Mesenchymal stem cell (in vitro differentiated cells and primary cell): ENCODE measurements at regions not wholly inside any gene's neighbourhood (a gene's known extent, or its start where the extent isn't known, plus 50 kb on each side); places are given as distances from the start of the nearest gene placed in this dataset.

Experiments used
- DNase-seq: peaks from one replicate; pipeline ENCODE4 v3.0.0-alpha.2; 2013
- H2AFZ ChIP-seq: one replicate; pipeline ENCODE4 v1.6.1; 2013; ENCODE audit warnings: low read depth, mild to moderate bottlenecking, control low read depth, inconsistent platforms, low read length, moderate library complexity
- H2AK5ac ChIP-seq: 2 replicates; pipeline ENCODE4 v1.6.1; 2013; ENCODE audit warnings: low read length, moderate library complexity, mild to moderate bottlenecking, inconsistent platforms; ENCODE audit not compliant: severe bottlenecking
- H2BK120ac ChIP-seq: one replicate; pipeline ENCODE4 v1.6.1; 2013; ENCODE audit warnings: low read depth, mild to moderate bottlenecking, inconsistent platforms, low read length, moderate library complexity
- H2BK12ac ChIP-seq, 2 experiments: one replicate each; pipeline ENCODE4 v1.6.1; 2013; ENCODE audit warnings: inconsistent platforms in 2 of 2, low read length in 2 of 2, mild to moderate bottlenecking in 2 of 2, moderate library complexity in 2 of 2, control low read depth in 1 of 2
- H2BK15ac ChIP-seq: one replicate; pipeline ENCODE4 v1.6.1; 2013; ENCODE audit warnings: mild to moderate bottlenecking, low read depth, inconsistent platforms; ENCODE audit not compliant: poor library complexity, severe bottlenecking
- H2BK5ac ChIP-seq: 2 replicates; pipeline ENCODE4 v1.6.1; 2013; ENCODE audit warnings: low read depth, mild to moderate bottlenecking, low read length, control low read depth, inconsistent platforms; ENCODE audit not compliant: poor library complexity, severe bottlenecking
- H3K14ac ChIP-seq, 2 experiments: one replicate each; pipeline ENCODE4 v1.6.1; 2013; ENCODE audit warnings: inconsistent platforms in 2 of 2, low read length in 2 of 2, control low read depth in 1 of 2, mild to moderate bottlenecking in 1 of 2, moderate library complexity in 1 of 2
- H3K18ac ChIP-seq, 2 experiments: one replicate each; pipeline ENCODE4 v1.6.1; 2013; ENCODE audit warnings: inconsistent platforms in 2 of 2, low read length in 2 of 2, control low read depth in 1 of 2, low read depth in 1 of 2, mild to moderate bottlenecking in 1 of 2
- H3K23ac ChIP-seq, 2 experiments: one replicate each; pipeline ENCODE4 v1.6.1; 2013; ENCODE audit warnings: inconsistent platforms in 2 of 2, low read length in 2 of 2, mild to moderate bottlenecking in 2 of 2, moderate library complexity in 2 of 2, control low read depth in 1 of 2
- H3K27ac ChIP-seq: 2 replicates; pipeline ENCODE4 v1.5.1; 2013; ENCODE audit warnings: mild to moderate bottlenecking, moderate library complexity, low read length, control low read depth, inconsistent platforms; ENCODE audit not compliant: poor library complexity, severe bottlenecking
- H3K27me3 ChIP-seq, 2 experiments: 2 replicates each; pipeline versions ENCODE4 v1.6.1 to v1.7.0; 2013; ENCODE audit warnings: low read length in 2 of 2, mild to moderate bottlenecking in 2 of 2, moderate library complexity in 2 of 2, control low read depth in 1 of 2, inconsistent platforms in 1 of 2; ENCODE audit not compliant: control insufficient read depth in 1 of 2, insufficient read depth in 1 of 2
- H3K36me3 ChIP-seq, 2 experiments: 2 replicates each; pipeline versions ENCODE4 v1.6.1 to v1.7.0; 2013; ENCODE audit warnings: low read length in 2 of 2, control low read depth in 1 of 2, inconsistent platforms in 1 of 2, low read depth in 1 of 2, mild to moderate bottlenecking in 1 of 2; ENCODE audit not compliant: insufficient read depth in 2 of 2, control insufficient read depth in 1 of 2
- H3K4ac ChIP-seq, 2 experiments: one replicate each; pipeline ENCODE4 v1.6.1; 2013; ENCODE audit warnings: inconsistent platforms in 2 of 2, low read length in 2 of 2, mild to moderate bottlenecking in 2 of 2, moderate library complexity in 2 of 2, control low read depth in 1 of 2, low read depth in 1 of 2
- H3K4me1 ChIP-seq: 2 replicates; pipeline ENCODE4 v1.6.1; 2013; ENCODE audit warnings: low read depth, low read length, control low read depth; ENCODE audit not compliant: control insufficient read depth, insufficient read depth
- H3K4me2 ChIP-seq: 2 replicates; pipeline ENCODE4 v1.6.1; 2013; ENCODE audit warnings: low read length, mild to moderate bottlenecking, inconsistent platforms; ENCODE audit not compliant: poor library complexity, severe bottlenecking
- H3K4me3 ChIP-seq, 2 experiments: 2 replicates each; pipeline versions ENCODE4 v1.5.1 to v1.7.0; 2013; ENCODE audit warnings: low read length in 2 of 2, mild to moderate bottlenecking in 2 of 2, control low read depth in 1 of 2, low read depth in 1 of 2; ENCODE audit not compliant: insufficient read depth in 1 of 2
- H3K79me1 ChIP-seq: replicated peaks from 2 replicates; pipeline ENCODE4 v1.6.1; 2013; ENCODE audit warnings: mild to moderate bottlenecking, control low read depth, low read length, inconsistent platforms; ENCODE audit not compliant: poor library complexity, severe bottlenecking
- H3K9ac ChIP-seq: 2 replicates; pipeline ENCODE4 v1.7.0; 2013; ENCODE audit warnings: mild to moderate bottlenecking, low read length, moderate library complexity
- H3K9me3 ChIP-seq: 2 replicates; pipeline ENCODE4 v1.7.0; 2013; ENCODE audit warnings: mild to moderate bottlenecking, low read length; ENCODE audit not compliant: control insufficient read depth
- H4K8ac ChIP-seq: one replicate; pipeline ENCODE4 v1.6.1; 2013; ENCODE audit warnings: inconsistent platforms, mild to moderate bottlenecking, low read length, moderate library complexity
- H4K91ac ChIP-seq: one replicate; pipeline ENCODE4 v1.6.1; 2013; ENCODE audit warnings: mild to moderate bottlenecking, low read length, inconsistent platforms
- WGBS: methylation state at CpG from one replicate; pipeline ENCODE4 v1.1.7; 2013; ENCODE audit warnings: mixed read lengths; 5-methylcytosine and 5-hydroxymethylcytosine counted together

GRCh38 chr4:187190390-187190789, 466.7 kb upstream of the FAT1 start:
- H3K4me2 ChIP-seq: no peak overlapping the region
- no peak overlapping the region for H4K8ac ChIP-seq
- H3K79me1 ChIP-seq: no peaks in the 10 kb centered on the region
- peak; percentile 11 for DNase-seq
- H2BK12ac ChIP-seq: no peak overlapping the region
- no peak overlapping the region for H2AK5ac ChIP-seq
- WGBS: 33% methylated on average over 1 of the region's 1 CpG
- H3K23ac ChIP-seq: no peak overlapping the region
- no peak overlapping the region for H3K14ac ChIP-seq
- no peak overlapping the region for H2BK120ac ChIP-seq
- H3K4ac ChIP-seq: no peak overlapping the region
- H2BK5ac ChIP-seq: no peak overlapping the region
- H3K18ac ChIP-seq: no peak overlapping the region
- no peak overlapping the region for H3K4me3 ChIP-seq
- H3K4me1 ChIP-seq: no peaks in the 10 kb centered on the region
- no peak overlapping the region for H3K27ac ChIP-seq
- H3K9me3 ChIP-seq: no peaks in the 10 kb centered on the region
- no peak overlapping the region for H4K91ac ChIP-seq
- H3K27me3 ChIP-seq: no peaks in the 10 kb centered on the region
- H3K36me3 ChIP-seq: no peaks in the 10 kb centered on the region
- no peak overlapping the region for H3K9ac ChIP-seq
- H2AFZ ChIP-seq: no peak overlapping the region
- H2BK15ac ChIP-seq: no peak overlapping the region

GRCh38 chr4:187191676-187192075, 468.0 kb upstream of the FAT1 start:
- Histone ChIP-seq H2BK120ac (no peak overlapping the region), H3K36me3 (no peaks in the 10 kb centered on the region), H3K18ac (no peak overlapping the region)

GRCh38 chr4:187192266-187192665, 468.6 kb upstream of the FAT1 start:
- no peak for DNase-seq
- Histone ChIP-seq H4K8ac (no peak overlapping the region), H3K9me3 (no peaks in the 10 kb centered on the region), H3K27ac (no peak overlapping the region), H3K9ac (no peak overlapping the region), H2BK12ac (no peak overlapping the region), H2AFZ (no peak overlapping the region), H3K4me1 (no peaks in the 10 kb centered on the region), H3K18ac (no peak overlapping the region), H2AK5ac (no peak overlapping the region), H3K4ac (no peak overlapping the region), H3K4me2 (no peak overlapping the region), H2BK15ac (no peak overlapping the region), H3K23ac (no peak overlapping the region), H2BK120ac (no peak overlapping the region), H3K27me3 (no peaks in the 10 kb centered on the region), H3K4me3 (no peak overlapping the region), H3K79me1 (no peaks in the 10 kb centered on the region), H4K91ac (peak overlapping the region; percentile 25), H3K14ac (no peak overlapping the region), H2BK5ac (no peak overlapping the region), H3K36me3 (no peaks in the 10 kb centered on the region)
- 95% methylated on average over 9 of the region's 9 CpGs for WGBS

More at GRCh38 chr4:187191676-187192075, 468.0 kb upstream of the FAT1 start:
- Histone ChIP-seq H3K4me3 (no peak overlapping the region), H3K4me1 (no peaks in the 10 kb centered on the region), H3K23ac (no peak overlapping the region), H3K4me2 (no peak overlapping the region), H2AK5ac (no peak overlapping the region), H3K9ac (no peak overlapping the region), H3K9me3 (no peaks in the 10 kb centered on the region), H3K4ac (no peak overlapping the region), H3K27ac (no peak overlapping the region), H3K27me3 (no peaks in the 10 kb centered on the region), H2AFZ (no peak overlapping the region), H3K14ac (no peak overlapping the region), H4K8ac (no peak overlapping the region), H2BK12ac (no peak overlapping the region), H4K91ac (no peak overlapping the region), H2BK5ac (no peak overlapping the region), H3K79me1 (no peaks in the 10 kb centered on the region), H2BK15ac (no peak overlapping the region)
- DNase-seq: no peak
- WGBS: 95% methylated on average over 5 of the region's 5 CpGs

GRCh38 chr4:187193141-187193540, 469.5 kb upstream of the FAT1 start:
- no peak overlapping the region for H3K4me3 ChIP-seq
- H3K27ac ChIP-seq: no peak overlapping the region
- H4K91ac ChIP-seq: no peak overlapping the region
- no peak overlapping the region for H3K4ac ChIP-seq
- WGBS: 96% methylated on average over 3 of the region's 3 CpGs
- no peak overlapping the region for H3K14ac ChIP-seq
- H3K9ac ChIP-seq: no peak overlapping the region
- H3K18ac ChIP-seq: no peak overlapping the region
- no peak overlapping the region for H3K4me2 ChIP-seq
- H3K9me3 ChIP-seq: no peaks in the 10 kb centered on the region
- peak overlapping the region; percentile 13 for H4K8ac ChIP-seq
- H2BK15ac ChIP-seq: no peak overlapping the region
- no peaks in the 10 kb centered on the region for H3K4me1 ChIP-seq
- no peak overlapping the region for H2AK5ac ChIP-seq
- no peak overlapping the region for H2BK12ac ChIP-seq
- no peak for DNase-seq
- no peak overlapping the region for H2BK5ac ChIP-seq
- no peaks in the 10 kb centered on the region for H3K36me3 ChIP-seq
- no peak overlapping the region for H2BK120ac ChIP-seq
- H2AFZ ChIP-seq: no peak overlapping the region
- H3K23ac ChIP-seq: no peak overlapping the region
- H3K79me1 ChIP-seq: no peaks in the 10 kb centered on the region
- H3K27me3 ChIP-seq: no peaks in the 10 kb centered on the region
